ENCODE measurements at regions not wholly inside any gene's neighbourhood (a gene's known extent, or its start where the extent isn't known, plus 50 kb on each side); places are given as distances from the start of the nearest gene placed in this dataset.

GRCh38 chr2:150878356-150878755, 383.3 kb downstream of the RBM43 start:
- TF ChIP-seq CTCF (conservative IDR thresholded peaks at IDR 0.05), result no peak
- TF ChIP-seq EZH2 (IDR thresholded peaks at IDR 0.05; ENCODE audit: low read depth), result no peak

All from PC-9 (cell line).